Endodermal cell (in vitro differentiated cells): ENCODE measurements at regions not wholly inside any gene's neighbourhood (a gene's known extent, or its start where the extent isn't known, plus 50 kb on each side); places are given as distances from the start of the nearest gene placed in this dataset.

Experiments used
- DNase-seq: peaks from one replicate; pipeline ENCODE4 v3.0.0-alpha.2; 2017
- H3K27ac ChIP-seq: 2 replicates; pipeline ENCODE4 v1.5.1; 2013; ENCODE audit warnings: mild to moderate bottlenecking, low read depth, low read length, moderate library complexity
- H3K27me3 ChIP-seq: 2 replicates; pipeline ENCODE4 v1.6.1; 2013; ENCODE audit warnings: mild to moderate bottlenecking, low read length, moderate library complexity; ENCODE audit not compliant: insufficient read depth, control insufficient read depth, poor library complexity, severe bottlenecking
- H3K36me3 ChIP-seq: 2 replicates; pipeline ENCODE4 v1.7.0; 2013; ENCODE audit warnings: mild to moderate bottlenecking, low read length, moderate library complexity; ENCODE audit not compliant: control insufficient read depth, insufficient read depth
- H3K4me1 ChIP-seq: one replicate; pipeline ENCODE4 v1.7.0; 2013; ENCODE audit warnings: low read length; ENCODE audit not compliant: control insufficient read depth, insufficient read depth
- H3K4me3 ChIP-seq: 2 replicates; pipeline ENCODE4 v1.5.1; 2013; ENCODE audit warnings: mild to moderate bottlenecking, low read length, moderate library complexity
- H3K9ac ChIP-seq: 2 replicates; pipeline ENCODE4 v1.6.1; 2013; ENCODE audit warnings: mild to moderate bottlenecking, low read length, moderate library complexity; ENCODE audit not compliant: poor library complexity, severe bottlenecking; ENCODE audit errors: extremely low read depth
- H3K9me3 ChIP-seq: 2 replicates; pipeline ENCODE4 v1.6.1; 2013; ENCODE audit warnings: mild to moderate bottlenecking, low read length, moderate library complexity; ENCODE audit not compliant: control insufficient read depth
- H3K27ac Mint-ChIP-seq: 2 replicates; pipeline ENCODE4 v1.8.0; 2020; ENCODE audit warnings: mixed read lengths
- H3K27me3 Mint-ChIP-seq: 2 replicates; pipeline ENCODE4 v1.8.0; 2021; ENCODE audit warnings: mild to moderate bottlenecking, mixed read lengths; ENCODE audit not compliant: insufficient read depth
- H3K36me3 Mint-ChIP-seq: 2 replicates; pipeline ENCODE4 v1.8.0; 2020; ENCODE audit warnings: low read depth, mixed read lengths
- H3K4me1 Mint-ChIP-seq: 2 replicates; pipeline ENCODE4 v1.8.0; 2020; ENCODE audit warnings: mixed read lengths
- H3K4me3 Mint-ChIP-seq: 2 replicates; pipeline ENCODE4 v1.8.0; 2020; ENCODE audit warnings: mild to moderate bottlenecking, moderate library complexity, mixed read lengths
- H3K9me3 Mint-ChIP-seq: 2 replicates; pipeline ENCODE4 v1.8.0; 2020; ENCODE audit warnings: mild to moderate bottlenecking, mixed read lengths
- WGBS, 2 experiments: methylation state at CpG; one replicate each; pipeline versions ENCODE4 v1.1.5 to v1.1.7; 2013; ENCODE audit warnings: missing lambda C conversion rate in 2 of 2, mixed read lengths in 1 of 2; ENCODE audit not compliant: insufficient coverage in 1 of 2, insufficient read length in 1 of 2; 5-methylcytosine and 5-hydroxymethylcytosine counted together
- TF ChIP-seq, protein P1 (sequence below): fragments of 200-600 bp; sonication (generic); conservative IDR thresholded peaks from 2 replicates; pipeline ENCODE4 v1.5.0; 2021; ENCODE audit warnings: antibody characterized with exemption, mild to moderate bottlenecking

DNA sequence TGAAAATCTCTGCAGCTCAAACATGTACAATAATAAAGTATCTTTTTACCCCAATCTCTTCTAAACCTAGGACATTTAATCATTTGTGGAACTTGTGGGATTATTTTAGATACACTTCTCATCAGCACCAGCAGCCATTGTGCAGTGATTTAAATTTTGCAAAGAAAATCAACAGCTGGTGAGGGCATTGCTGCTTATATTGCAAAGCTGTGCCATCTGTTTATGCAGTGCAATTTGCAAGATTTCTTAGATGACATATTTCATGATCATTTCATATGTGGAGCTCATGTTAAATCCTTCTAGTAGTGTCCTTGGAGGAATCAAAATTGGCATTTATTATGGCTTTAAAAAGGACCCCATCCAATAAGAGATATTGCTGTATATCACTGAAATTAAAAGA, 320.7 kb downstream of the BTG1 start:
- no peak overlapping the region for H3K9ac ChIP-seq
- DNase-seq = no peak
- H3K9me3 Mint-ChIP-seq = peaks cover 4% of the 10 kb centered on the region
- no peaks in the 10 kb centered on the region for H3K9me3 ChIP-seq
- H3K4me1 Mint-ChIP-seq = peaks cover 2% of the 10 kb centered on the region
- H3K27me3 ChIP-seq = no peaks in the 10 kb centered on the region
- H3K27ac ChIP-seq = no peak overlapping the region
- H3K4me1 ChIP-seq = no peaks in the 10 kb centered on the region
- no peak overlapping the region for H3K4me3 Mint-ChIP-seq
- H3K27ac Mint-ChIP-seq = no peak overlapping the region
- no peak overlapping the region for H3K4me3 ChIP-seq
- TF ChIP-seq, protein P1, sequence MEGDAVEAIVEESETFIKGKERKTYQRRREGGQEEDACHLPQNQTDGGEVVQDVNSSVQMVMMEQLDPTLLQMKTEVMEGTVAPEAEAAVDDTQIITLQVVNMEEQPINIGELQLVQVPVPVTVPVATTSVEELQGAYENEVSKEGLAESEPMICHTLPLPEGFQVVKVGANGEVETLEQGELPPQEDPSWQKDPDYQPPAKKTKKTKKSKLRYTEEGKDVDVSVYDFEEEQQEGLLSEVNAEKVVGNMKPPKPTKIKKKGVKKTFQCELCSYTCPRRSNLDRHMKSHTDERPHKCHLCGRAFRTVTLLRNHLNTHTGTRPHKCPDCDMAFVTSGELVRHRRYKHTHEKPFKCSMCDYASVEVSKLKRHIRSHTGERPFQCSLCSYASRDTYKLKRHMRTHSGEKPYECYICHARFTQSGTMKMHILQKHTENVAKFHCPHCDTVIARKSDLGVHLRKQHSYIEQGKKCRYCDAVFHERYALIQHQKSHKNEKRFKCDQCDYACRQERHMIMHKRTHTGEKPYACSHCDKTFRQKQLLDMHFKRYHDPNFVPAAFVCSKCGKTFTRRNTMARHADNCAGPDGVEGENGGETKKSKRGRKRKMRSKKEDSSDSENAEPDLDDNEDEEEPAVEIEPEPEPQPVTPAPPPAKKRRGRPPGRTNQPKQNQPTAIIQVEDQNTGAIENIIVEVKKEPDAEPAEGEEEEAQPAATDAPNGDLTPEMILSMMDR = no peak
- H3K36me3 Mint-ChIP-seq = no peaks in the 10 kb centered on the region
- H3K27me3 Mint-ChIP-seq = no peaks in the 10 kb centered on the region
- H3K36me3 ChIP-seq = no peaks in the 10 kb centered on the region

DNA sequence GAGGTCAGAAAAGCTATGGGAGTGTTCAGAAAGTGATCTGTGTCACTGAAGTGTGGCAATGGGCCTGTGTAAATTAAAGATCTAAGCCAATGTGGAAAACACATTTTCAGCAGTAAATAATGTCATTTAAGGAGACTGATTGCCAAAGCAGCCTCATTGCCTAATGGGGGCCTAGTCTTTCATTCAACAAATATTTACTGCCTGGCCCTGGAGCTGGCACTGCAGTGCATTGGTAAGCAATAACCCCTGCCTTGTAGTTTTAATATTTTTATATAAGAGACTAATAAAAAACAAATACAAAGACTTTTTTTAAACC, 326.6 kb downstream of the BTG1 start:
- Histone ChIP-seq H3K27ac (no peak overlapping the region), H3K4me1 (no peaks in the 10 kb centered on the region), H3K4me3 (no peak overlapping the region), H3K27me3 (no peaks in the 10 kb centered on the region), H3K9me3 (no peaks in the 10 kb centered on the region), H3K36me3 (no peaks in the 10 kb centered on the region), H3K9ac (no peak overlapping the region)
- Mint-ChIP-seq H3K4me1 (no peaks in the 10 kb centered on the region), H3K27ac (no peak overlapping the region), H3K9me3 (peaks cover 4% of the 10 kb centered on the region), H3K4me3 (no peak overlapping the region), H3K36me3 (no peaks in the 10 kb centered on the region), H3K27me3 (no peaks in the 10 kb centered on the region)
- TF ChIP-seq, protein P1 = no peak
- DNase-seq = no peak

DNA sequence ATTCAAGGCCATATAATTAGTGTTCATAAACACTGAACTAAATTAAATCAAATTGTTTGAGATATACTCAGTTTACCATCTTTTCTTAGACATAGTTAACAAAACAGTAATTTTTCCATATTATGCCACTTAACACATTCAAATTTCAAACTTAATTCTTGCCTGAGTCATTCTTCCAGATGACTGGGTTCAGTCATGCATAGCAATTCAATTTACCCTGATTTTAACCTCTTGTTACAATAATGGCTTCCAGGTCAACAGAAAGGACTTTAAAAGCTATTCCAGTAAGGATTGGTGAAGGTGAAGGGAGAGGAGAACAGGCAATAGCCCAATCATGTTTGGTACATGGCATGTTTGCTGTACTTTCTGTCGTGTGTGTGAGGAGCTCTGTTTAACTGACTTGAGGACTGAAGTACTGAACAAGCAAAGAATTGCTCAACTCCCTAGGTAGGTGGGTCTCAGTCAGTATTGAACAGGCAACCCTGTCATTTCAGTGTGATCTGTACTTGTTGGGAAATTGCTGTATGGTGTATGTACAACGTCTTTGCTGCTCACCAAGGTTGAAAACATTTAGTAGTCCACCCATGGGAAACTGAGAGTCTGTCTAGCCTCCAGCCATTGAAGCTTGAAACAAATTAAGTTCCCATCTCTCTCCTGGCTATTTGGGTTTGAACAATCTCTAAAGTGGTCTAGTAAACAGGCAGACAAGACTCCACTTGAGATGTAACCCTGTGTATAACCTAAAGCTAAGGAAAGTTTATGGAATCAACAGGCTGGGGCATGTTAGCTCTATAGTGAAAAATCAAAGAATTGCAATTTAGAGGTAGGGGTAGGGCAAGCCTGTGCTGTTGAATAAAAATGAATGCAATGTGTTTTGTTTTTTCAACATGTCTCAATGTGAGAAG, 327.2 kb downstream of the BTG1 start:
- Histone ChIP-seq H3K27me3 (no peaks in the 10 kb centered on the region), H3K4me3 (no peak overlapping the region), H3K27ac (no peak overlapping the region), H3K9ac (no peak overlapping the region), H3K36me3 (no peaks in the 10 kb centered on the region), H3K9me3 (no peaks in the 10 kb centered on the region), H3K4me1 (no peaks in the 10 kb centered on the region)
- DNase-seq = no peak
- Mint-ChIP-seq H3K9me3 (peaks cover 4% of the 10 kb centered on the region), H3K4me3 (no peak overlapping the region), H3K27ac (no peak overlapping the region), H3K36me3 (no peaks in the 10 kb centered on the region), H3K27me3 (no peaks in the 10 kb centered on the region), H3K4me1 (no peaks in the 10 kb centered on the region)
- TF ChIP-seq, protein P1 = no peak
- 88% methylated on average over 2 of the region's 2 CpGs; no CpG with 5 or more reads in 1 of the 2 experiments for WGBS, 2 experiments
